Effector memory CD8-positive, alpha-beta T cell (primary cell): ENCODE measurements at regions not wholly inside any gene's neighbourhood (a gene's known extent, or its start where the extent isn't known, plus 50 kb on each side); places are given as distances from the start of the nearest gene placed in this dataset.

Experiments
- ATAC-seq: fragments of 150-1000 bp; cut with Tn5 transposase; replicated peaks from 2 replicates; pipeline ENCODE4 v1.10.0; 2021; ENCODE audit warnings: mild to moderate bottlenecking, moderate library complexity
- DNase-seq, 3 experiments: peaks; one replicate each; pipeline ENCODE4 v3.0.0; 2021
- H3K27ac Mint-ChIP-seq, 2 donors: one replicate each; pipeline ENCODE4 v1.8.0; 2022; ENCODE audit warnings: mild to moderate bottlenecking in 2 of 2, mixed read lengths in 2 of 2, moderate library complexity in 2 of 2
- H3K27me3 Mint-ChIP-seq, 2 donors: one replicate each; pipeline ENCODE4 v1.8.0; 2022; ENCODE audit warnings: mixed read lengths in 2 of 2
- H3K36me3 Mint-ChIP-seq: one replicate; pipeline ENCODE4 v1.8.0; 2022; ENCODE audit warnings: mild to moderate bottlenecking, moderate library complexity, mixed read lengths; ENCODE audit not compliant: insufficient read depth
- H3K4me1 Mint-ChIP-seq, 2 donors: one replicate each; pipeline ENCODE4 v1.8.0; 2022; ENCODE audit warnings: low read depth in 2 of 2, mixed read lengths in 2 of 2
- H3K4me3 Mint-ChIP-seq, 2 donors: one replicate each; pipeline ENCODE4 v1.8.0; 2022; ENCODE audit warnings: mild to moderate bottlenecking in 2 of 2, mixed read lengths in 2 of 2, moderate library complexity in 2 of 2
- H3K9me3 Mint-ChIP-seq, 2 donors: one replicate each; pipeline ENCODE4 v1.8.0; 2022; ENCODE audit warnings: mixed read lengths in 2 of 2

GRCh38 chr14:82298811-82299210 lies 765.2 kb upstream of the SEL1L start:
- no peaks in the 10 kb centered on the region for H3K4me1 Mint-ChIP-seq
- H3K4me3 Mint-ChIP-seq, result no peak overlapping the region
- peaks cover 0 to 8% of the 10 kb centered on the region in 2 donors for H3K9me3 Mint-ChIP-seq
- ATAC-seq, result no peak
- DNase-seq, result no peak
- no peaks in the 10 kb centered on the region for H3K36me3 Mint-ChIP-seq
- H3K27me3 Mint-ChIP-seq, result no peaks in the 10 kb centered on the region
- no peak overlapping the region for H3K27ac Mint-ChIP-seq

GRCh38 chr14:82309199-82309598 lies 775.5 kb upstream of the SEL1L start:
- no peak overlapping the region for H3K27ac Mint-ChIP-seq
- ATAC-seq, result no peak
- peaks cover 5% of the 10 kb centered on the region in 2 donors for H3K9me3 Mint-ChIP-seq
- no peaks in the 10 kb centered on the region for H3K4me1 Mint-ChIP-seq
- DNase-seq, result no peak
- H3K36me3 Mint-ChIP-seq, result no peaks in the 10 kb centered on the region
- H3K27me3 Mint-ChIP-seq, result no peaks in the 10 kb centered on the region
- H3K4me3 Mint-ChIP-seq, result no peak overlapping the region

GRCh38 chr14:82313889-82314288 lies 780.2 kb upstream of the SEL1L start:
- ATAC-seq (no peak), DNase-seq (no peak)
- Mint-ChIP-seq H3K36me3 (no peaks in the 10 kb centered on the region), H3K9me3 (peaks cover 4 to 5% of the 10 kb centered on the region in 2 donors), H3K27me3 (no peaks in the 10 kb centered on the region), H3K27ac (no peak overlapping the region), H3K4me3 (no peak overlapping the region), H3K4me1 (no peaks in the 10 kb centered on the region)

- Mint-ChIP-seq H3K9me3 (peaks cover 0 to 20% of the 10 kb centered on the region in 2 donors), H3K27me3 (no peaks in the 10 kb centered on the region), H3K4me3 (no peak overlapping the region), H3K27ac (no peak overlapping the region), H3K36me3 (no peaks in the 10 kb centered on the region), H3K4me1 (no peaks in the 10 kb centered on the region)
- DNase-seq (no peak), ATAC-seq (no peak)
Measured at GRCh38 chr14:82328442-82328841, 794.8 kb upstream of the SEL1L start.

- Mint-ChIP-seq H3K36me3 (no peaks in the 10 kb centered on the region), H3K9me3 (peaks cover 10 to 35% of the 10 kb centered on the region in 2 donors), H3K4me1 (no peaks in the 10 kb centered on the region), H3K27ac (no peak overlapping the region), H3K4me3 (no peak overlapping the region), H3K27me3 (no peaks in the 10 kb centered on the region)
- no peak for DNase-seq
- ATAC-seq, result no peak
Measured at GRCh38 chr14:82341261-82341810, 807.7 kb upstream of the SEL1L start.

- no peaks in the 10 kb centered on the region for H3K4me1 Mint-ChIP-seq
- no peaks in the 10 kb centered on the region for H3K27me3 Mint-ChIP-seq
- H3K4me3 Mint-ChIP-seq, result no peak overlapping the region
- no peaks in the 10 kb centered on the region for H3K36me3 Mint-ChIP-seq
- no peak for ATAC-seq
- H3K27ac Mint-ChIP-seq, result no peak overlapping the region
- no peak for DNase-seq
- H3K9me3 Mint-ChIP-seq, result peaks cover 8 to 31% of the 10 kb centered on the region in 2 donors
Measured at GRCh38 chr14:82342596-82342995, 808.9 kb upstream of the SEL1L start.

GRCh38 chr14:82345184-82345583 lies 811.5 kb upstream of the SEL1L start:
- Mint-ChIP-seq H3K27ac (no peak overlapping the region), H3K4me1 (no peaks in the 10 kb centered on the region), H3K9me3 (peaks cover 8 to 26% of the 10 kb centered on the region in 2 donors), H3K27me3 (no peaks in the 10 kb centered on the region), H3K4me3 (no peak overlapping the region), H3K36me3 (no peaks in the 10 kb centered on the region)
- no peak for DNase-seq
- ATAC-seq, result no peak

- Mint-ChIP-seq H3K27ac (no peak overlapping the region), H3K4me3 (no peak overlapping the region), H3K4me1 (no peaks in the 10 kb centered on the region)
Measured at GRCh38 chr14:82354126-82354525, 820.5 kb upstream of the SEL1L start.

GRCh38 chr14:82359201-82359600 lies 825.5 kb upstream of the SEL1L start:
- DNase-seq, result no peak
- Mint-ChIP-seq H3K4me1 (no peaks in the 10 kb centered on the region), H3K4me3 (no peak overlapping the region), H3K9me3 (peaks cover 11 to 12% of the 10 kb centered on the region in 2 donors), H3K27me3 (no peaks in the 10 kb centered on the region), H3K27ac (no peak overlapping the region), H3K36me3 (no peaks in the 10 kb centered on the region)
- ATAC-seq, result no peak

More at GRCh38 chr14:82354126-82354525, 820.5 kb upstream of the SEL1L start:
- Mint-ChIP-seq H3K9me3 (peaks cover 10% of the 10 kb centered on the region in 2 donors), H3K27me3 (no peaks in the 10 kb centered on the region), H3K36me3 (no peaks in the 10 kb centered on the region)
- ATAC-seq, result no peak
- DNase-seq, result no peak

- Mint-ChIP-seq H3K27me3 (no peaks in the 10 kb centered on the region), H3K9me3 (peaks cover 11 to 14% of the 10 kb centered on the region in 2 donors), H3K4me1 (no peaks in the 10 kb centered on the region), H3K4me3 (no peak overlapping the region), H3K36me3 (no peaks in the 10 kb centered on the region), H3K27ac (no peak overlapping the region)
- ATAC-seq (no peak), DNase-seq (no peak)
Measured at GRCh38 chr14:82362452-82362851, 828.8 kb upstream of the SEL1L start.

GRCh38 chr14:82365471-82365870 lies 831.8 kb upstream of the SEL1L start:
- no peak for DNase-seq
- Mint-ChIP-seq H3K36me3 (no peaks in the 10 kb centered on the region), H3K4me3 (no peak overlapping the region), H3K27ac (no peak overlapping the region), H3K4me1 (no peaks in the 10 kb centered on the region), H3K9me3 (peaks cover 0 to 5% of the 10 kb centered on the region in 2 donors), H3K27me3 (no peaks in the 10 kb centered on the region)
- ATAC-seq, result no peak

- H3K27ac Mint-ChIP-seq, result no peak overlapping the region
- H3K27me3 Mint-ChIP-seq, result no peaks in the 10 kb centered on the region
- no peaks in the 10 kb centered on the region for H3K4me1 Mint-ChIP-seq
- DNase-seq, result no peak
- H3K4me3 Mint-ChIP-seq, result no peak overlapping the region
- peaks cover 0 to 5% of the 10 kb centered on the region in 2 donors for H3K9me3 Mint-ChIP-seq
- no peak for ATAC-seq
- H3K36me3 Mint-ChIP-seq, result no peaks in the 10 kb centered on the region
Measured at GRCh38 chr14:82366803-82367202, 833.1 kb upstream of the SEL1L start.

GRCh38 chr14:82379291-82379690 lies 845.6 kb upstream of the SEL1L start:
- Mint-ChIP-seq H3K27me3 (no peaks in the 10 kb centered on the region), H3K36me3 (peaks cover 4% of the 10 kb centered on the region), H3K4me1 (no peaks in the 10 kb centered on the region), H3K9me3 (peaks cover 6 to 11% of the 10 kb centered on the region in 2 donors), H3K27ac (no peak overlapping the region), H3K4me3 (no peak overlapping the region)
- DNase-seq (no peak), ATAC-seq (no peak)

- Mint-ChIP-seq H3K4me1 (no peaks in the 10 kb centered on the region), H3K27ac (no peak overlapping the region), H3K4me3 (no peak overlapping the region), H3K36me3 (peaks cover 4% of the 10 kb centered on the region), H3K9me3 (peaks cover 18 to 22% of the 10 kb centered on the region in 2 donors), H3K27me3 (no peaks in the 10 kb centered on the region)
- ATAC-seq (no peak), DNase-seq (no peak)
Measured at GRCh38 chr14:82385048-82385447, 851.4 kb upstream of the SEL1L start.

GRCh38 chr14:82387699-82388098 lies 854.0 kb upstream of the SEL1L start:
- Mint-ChIP-seq H3K9me3 (peaks cover 18 to 22% of the 10 kb centered on the region in 2 donors), H3K4me3 (no peak overlapping the region), H3K27ac (no peak overlapping the region), H3K36me3 (peaks cover 4% of the 10 kb centered on the region), H3K4me1 (no peaks in the 10 kb centered on the region), H3K27me3 (no peaks in the 10 kb centered on the region)
- DNase-seq, result no peak
- no peak for ATAC-seq
